HL-60 (cell line): ENCODE measurements at regions not wholly inside any gene's neighbourhood (a gene's known extent, or its start where the extent isn't known, plus 50 kb on each side); places are given as distances from the start of the nearest gene placed in this dataset.

Experiments
- DNase-seq, 2 experiments: peaks; one replicate each; pipeline ENCODE4 v3.0.0-alpha.2; 2010 to 2020; ENCODE audit warnings: low read depth in 1 of 2, low spot score in 1 of 2
- H3K27ac ChIP-seq: fragments of 250-450 bp; sonication (Bioruptor Pico); replicated peaks from 2 replicates; pipeline ENCODE4 v1.5.1; 2020; ENCODE audit warnings: mild to moderate bottlenecking, moderate library complexity
- H3K27me3 ChIP-seq: fragments of 250-450 bp; sonication (Bioruptor Pico); 2 replicates; pipeline ENCODE4 v1.5.1; 2021; ENCODE audit warnings: mild to moderate bottlenecking, moderate library complexity; ENCODE audit not compliant: insufficient read depth, poor library complexity, severe bottlenecking
- H3K4me3 ChIP-seq: replicated peaks from 2 replicates; pipeline ENCODE4 v1.5.1; 2011; ENCODE audit warnings: mild to moderate bottlenecking, control low read depth, low read length; ENCODE audit not compliant: insufficient read depth
- CTCF ChIP-seq: IDR thresholded peaks from one replicate; pipeline ENCODE4 v1.5.1; 2011; ENCODE audit warnings: low read length, control low read depth, inconsistent platforms; ENCODE audit not compliant: insufficient read depth
- GABPA ChIP-seq: IDR thresholded peaks from 2 replicates; pipeline ENCODE4 v1.6.1; 2012; ENCODE audit warnings: low read depth
- POLR2AphosphoS5 ChIP-seq: IDR thresholded peaks from 2 replicates; pipeline ENCODE4 v1.6.1; 2012; ENCODE audit warnings: low read depth
- REST ChIP-seq: IDR thresholded peaks from 2 replicates; pipeline ENCODE4 v1.6.1; 2012; ENCODE audit warnings: low read depth; ENCODE audit not compliant: insufficient replicate concordance
- SPI1 ChIP-seq: IDR thresholded peaks from 2 replicates; pipeline ENCODE4 v1.6.1; 2012; ENCODE audit warnings: low read depth, mild to moderate bottlenecking, borderline replicate concordance

- Histone ChIP-seq H3K27me3 (no peaks in the 10 kb centered on the region), H3K27ac (no peak overlapping the region), H3K4me3 (no peak overlapping the region)
- no peak for TF ChIP-seq POLR2AphosphoS5
- TF ChIP-seq SPI1: no peak
- TF ChIP-seq CTCF: no peak
- TF ChIP-seq GABPA: no peak
- TF ChIP-seq REST: no peak
- DNase-seq: no peak
Observed at GRCh38 chr13:71255633-71256032, 611.4 kb downstream of the DACH1 start.

- Histone ChIP-seq H3K27me3 (no peaks in the 10 kb centered on the region), H3K4me3 (no peak overlapping the region), H3K27ac (no peak overlapping the region)
- TF ChIP-seq REST (no peak), GABPA (no peak)
- no peak for DNase-seq
Observed at GRCh38 chr13:71254384-71254783, 612.6 kb downstream of the DACH1 start.

- Histone ChIP-seq H3K4me3 (no peak overlapping the region), H3K27ac (no peak overlapping the region), H3K27me3 (no peaks in the 10 kb centered on the region)
- DNase-seq: no peak
- TF ChIP-seq GABPA (no peak), SPI1 (no peak), REST (no peak)
Observed at GRCh38 chr13:71252184-71252704, 614.8 kb downstream of the DACH1 start.

GRCh38 chr13:71251292-71251951, 615.6 kb downstream of the DACH1 start:
- DNase-seq: no peak
- no peak overlapping the region for H3K27ac ChIP-seq
- TF ChIP-seq SPI1: no peak
- no peak for TF ChIP-seq POLR2AphosphoS5
- no peak for TF ChIP-seq GABPA
- no peak for TF ChIP-seq REST
- TF ChIP-seq CTCF: no peak
- no peak overlapping the region for H3K4me3 ChIP-seq
- no peaks in the 10 kb centered on the region for H3K27me3 ChIP-seq
